ENCODE measurements at regions not wholly inside any gene's neighbourhood (a gene's known extent, or its start where the extent isn't known, plus 50 kb on each side); places are given as distances from the start of the nearest gene placed in this dataset.

DNA sequence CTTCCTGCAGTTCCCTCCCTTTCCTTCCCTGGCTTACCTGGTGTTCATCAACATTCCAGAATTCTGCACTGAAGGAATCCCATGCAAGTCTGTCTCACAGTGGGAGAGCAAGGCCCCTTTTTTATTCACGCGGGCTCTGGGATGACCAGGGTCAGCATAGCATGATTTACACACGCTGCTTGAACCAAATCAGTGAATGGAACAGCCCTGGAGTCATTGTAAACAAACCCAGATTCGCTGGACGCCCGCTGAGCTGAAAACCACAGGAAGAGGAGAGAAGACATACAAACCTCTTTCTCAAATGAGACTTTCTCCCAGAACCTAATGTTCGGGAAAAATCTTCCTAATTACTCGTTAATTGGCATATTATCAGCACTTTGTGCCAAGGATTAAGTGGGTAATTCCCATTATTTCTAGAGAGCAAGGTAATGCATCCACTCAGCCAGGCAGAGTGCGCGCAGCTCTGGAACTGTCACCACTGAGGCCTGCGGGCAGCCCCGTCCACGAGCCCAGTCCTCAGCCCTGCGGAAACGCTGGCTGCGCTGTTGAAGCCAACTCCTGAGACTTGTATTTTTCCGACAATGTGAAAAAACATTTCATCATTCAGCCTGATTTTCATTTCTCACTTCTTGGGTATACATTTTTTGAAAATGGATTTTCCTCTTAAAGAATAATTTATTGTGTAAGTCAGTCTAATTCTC, 140.0 kb downstream of the ETS2 start:
- no peak for TF ChIP-seq CTCF (IDR thresholded peaks at IDR 0.05)
- TF ChIP-seq, protein P1, sequence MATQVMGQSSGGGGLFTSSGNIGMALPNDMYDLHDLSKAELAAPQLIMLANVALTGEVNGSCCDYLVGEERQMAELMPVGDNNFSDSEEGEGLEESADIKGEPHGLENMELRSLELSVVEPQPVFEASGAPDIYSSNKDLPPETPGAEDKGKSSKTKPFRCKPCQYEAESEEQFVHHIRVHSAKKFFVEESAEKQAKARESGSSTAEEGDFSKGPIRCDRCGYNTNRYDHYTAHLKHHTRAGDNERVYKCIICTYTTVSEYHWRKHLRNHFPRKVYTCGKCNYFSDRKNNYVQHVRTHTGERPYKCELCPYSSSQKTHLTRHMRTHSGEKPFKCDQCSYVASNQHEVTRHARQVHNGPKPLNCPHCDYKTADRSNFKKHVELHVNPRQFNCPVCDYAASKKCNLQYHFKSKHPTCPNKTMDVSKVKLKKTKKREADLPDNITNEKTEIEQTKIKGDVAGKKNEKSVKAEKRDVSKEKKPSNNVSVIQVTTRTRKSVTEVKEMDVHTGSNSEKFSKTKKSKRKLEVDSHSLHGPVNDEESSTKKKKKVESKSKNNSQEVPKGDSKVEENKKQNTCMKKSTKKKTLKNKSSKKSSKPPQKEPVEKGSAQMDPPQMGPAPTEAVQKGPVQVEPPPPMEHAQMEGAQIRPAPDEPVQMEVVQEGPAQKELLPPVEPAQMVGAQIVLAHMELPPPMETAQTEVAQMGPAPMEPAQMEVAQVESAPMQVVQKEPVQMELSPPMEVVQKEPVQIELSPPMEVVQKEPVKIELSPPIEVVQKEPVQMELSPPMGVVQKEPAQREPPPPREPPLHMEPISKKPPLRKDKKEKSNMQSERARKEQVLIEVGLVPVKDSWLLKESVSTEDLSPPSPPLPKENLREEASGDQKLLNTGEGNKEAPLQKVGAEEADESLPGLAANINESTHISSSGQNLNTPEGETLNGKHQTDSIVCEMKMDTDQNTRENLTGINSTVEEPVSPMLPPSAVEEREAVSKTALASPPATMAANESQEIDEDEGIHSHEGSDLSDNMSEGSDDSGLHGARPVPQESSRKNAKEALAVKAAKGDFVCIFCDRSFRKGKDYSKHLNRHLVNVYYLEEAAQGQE (IDR thresholded peaks at IDR 0.05; ENCODE audit: insufficient read depth in 1 of 2, low read depth in 2 of 2, low read length in 1 of 2): no peak
- no peak for TF ChIP-seq POLR2AphosphoS5 (IDR thresholded peaks at IDR 0.05; ENCODE audit: low read depth, low read length)
- TF ChIP-seq SIN3A (IDR thresholded peaks at IDR 0.05; ENCODE audit: borderline replicate concordance, insufficient read depth, low read depth, low read length): no peak
- TF ChIP-seq TCF7L2 (IDR thresholded peaks at IDR 0.05; ENCODE audit: low read depth, low read length): no peak
